ENCODE measurements at regions not wholly inside any gene's neighbourhood (a gene's known extent, or its start where the extent isn't known, plus 50 kb on each side); places are given as distances from the start of the nearest gene placed in this dataset.
A peak's percentile ranks its signal among the peaks of the same experiment; 100 is the strongest.
"Not testable (repeated sequence)": the region's sequence is repeated elsewhere in the genome, so short reads cannot be mapped to it uniquely, and the experiment has no call there.

GRCh38 chr10:127610816-127611215 lies 61.7 kb downstream of the NPS start:
- FAIRE-seq, result no peak
- no peak for DNase-seq (ENCODE audit: insufficient read length, low spot score)

GRCh38 chr10:127614484-127615017 lies 65.4 kb downstream of the NPS start:
- FAIRE-seq (no peak), DNase-seq (ENCODE audit: insufficient read length, low spot score) (no peak)
- TF ChIP-seq POU2F2 (IDR thresholded peaks at IDR 0.05; ENCODE audit: low read depth, low read length), result no peak
- no peak for TF ChIP-seq POLR2A (IDR thresholded peaks at IDR 0.05; ENCODE audit: low read depth, low read length)
- TF ChIP-seq POLR2AphosphoS5 (IDR thresholded peaks at IDR 0.05; ENCODE audit: low read depth, low read length), result no peak

More at GRCh38 chr10:127610816-127611215, 61.7 kb downstream of the NPS start:
- TF ChIP-seq POU2F2 (IDR thresholded peaks at IDR 0.05; ENCODE audit: low read depth, low read length) (no peak), SPI1 (IDR thresholded peaks at IDR 0.05; ENCODE audit: low read depth, low read length) (no peak), PAX5 (IDR thresholded peaks at IDR 0.05; ENCODE audit: insufficient read depth, low read length, severe bottlenecking) (no peak), POLR2A (IDR thresholded peaks at IDR 0.05; ENCODE audit: low read depth, low read length) (no peak), POLR2AphosphoS5 (IDR thresholded peaks at IDR 0.05; ENCODE audit: low read depth, low read length) (no peak), TAF1 (IDR thresholded peaks at IDR 0.05; ENCODE audit: low read depth, low read length) (no peak)

- DNase-seq (ENCODE audit: insufficient read length, low spot score), result no peak
- TF ChIP-seq POU2F2 (IDR thresholded peaks at IDR 0.05; ENCODE audit: low read depth, low read length) (no peak), POLR2AphosphoS5 (IDR thresholded peaks at IDR 0.05; ENCODE audit: low read depth, low read length) (no peak), POLR2A (IDR thresholded peaks at IDR 0.05; ENCODE audit: low read depth, low read length) (no peak), PAX5 (IDR thresholded peaks at IDR 0.05; ENCODE audit: insufficient read depth, low read length, severe bottlenecking) (no peak), TAF1 (IDR thresholded peaks at IDR 0.05; ENCODE audit: low read depth, low read length) (no peak), SPI1 (IDR thresholded peaks at IDR 0.05; ENCODE audit: low read depth, low read length) (no peak)
Measured at GRCh38 chr10:127618797-127619196, 69.7 kb downstream of the NPS start.

GRCh38 chr10:127619546-127620325 lies 70.6 kb downstream of the NPS start:
- DNase-seq (ENCODE audit: insufficient read length, low spot score) (no peak), FAIRE-seq (no peak)
- no peak for TF ChIP-seq SPI1 (IDR thresholded peaks at IDR 0.05; ENCODE audit: low read depth, low read length)
- TF ChIP-seq TAF1 (IDR thresholded peaks at IDR 0.05; ENCODE audit: low read depth, low read length), result no peak
- TF ChIP-seq PAX5 (IDR thresholded peaks at IDR 0.05; ENCODE audit: insufficient read depth, low read length, severe bottlenecking), result no peak
- no peak for TF ChIP-seq POU2F2 (IDR thresholded peaks at IDR 0.05; ENCODE audit: low read depth, low read length)
- TF ChIP-seq POLR2AphosphoS5 (IDR thresholded peaks at IDR 0.05; ENCODE audit: low read depth, low read length), result no peak
- no peak for TF ChIP-seq POLR2A (IDR thresholded peaks at IDR 0.05; ENCODE audit: low read depth, low read length)

More at GRCh38 chr10:127618797-127619196, 69.7 kb downstream of the NPS start:
- FAIRE-seq, result no peak

GRCh38 chr10:127635882-127636281 lies 86.8 kb downstream of the NPS start:
- DNase-seq (ENCODE audit: insufficient read length, low spot score), result no peak
- no peak for FAIRE-seq
- TF ChIP-seq PAX5 (IDR thresholded peaks at IDR 0.05; ENCODE audit: insufficient read depth, low read length, severe bottlenecking), result no peak
- TF ChIP-seq POLR2A (IDR thresholded peaks at IDR 0.05; ENCODE audit: low read depth, low read length), result no peak
- TF ChIP-seq POU2F2 (IDR thresholded peaks at IDR 0.05; ENCODE audit: low read depth, low read length), result no peak
- no peak for TF ChIP-seq SPI1 (IDR thresholded peaks at IDR 0.05; ENCODE audit: low read depth, low read length)
- TF ChIP-seq TAF1 (IDR thresholded peaks at IDR 0.05; ENCODE audit: low read depth, low read length), result no peak
- TF ChIP-seq POLR2AphosphoS5 (IDR thresholded peaks at IDR 0.05; ENCODE audit: low read depth, low read length), result no peak

GRCh38 chr10:127648885-127649284 lies 88.1 kb upstream of the FOXI2 start:
- FAIRE-seq, result no peak
- no peak for DNase-seq (ENCODE audit: insufficient read length, low spot score)
- no peak for TF ChIP-seq POLR2AphosphoS5 (IDR thresholded peaks at IDR 0.05; ENCODE audit: low read depth, low read length)

- no peak for DNase-seq (ENCODE audit: insufficient read length, low spot score)
- no peak for FAIRE-seq
- TF ChIP-seq SPI1 (IDR thresholded peaks at IDR 0.05; ENCODE audit: low read depth, low read length), result peak; percentile 21; the same call in 1 of the 2 replicates
- no peak for TF ChIP-seq PAX5 (IDR thresholded peaks at IDR 0.05; ENCODE audit: insufficient read depth, low read length, severe bottlenecking)
Measured at GRCh38 chr10:127649642-127650041, 87.3 kb upstream of the FOXI2 start.

- TF ChIP-seq PAX5 (IDR thresholded peaks at IDR 0.05; ENCODE audit: insufficient read depth, low read length, severe bottlenecking) (no peak), POU2F2 (IDR thresholded peaks at IDR 0.05; ENCODE audit: low read depth, low read length) (no peak), POLR2A (IDR thresholded peaks at IDR 0.05; ENCODE audit: low read depth, low read length) (no peak), TAF1 (IDR thresholded peaks at IDR 0.05; ENCODE audit: low read depth, low read length) (no peak), POLR2AphosphoS5 (IDR thresholded peaks at IDR 0.05; ENCODE audit: low read depth, low read length) (no peak), SPI1 (IDR thresholded peaks at IDR 0.05; ENCODE audit: low read depth, low read length) (no peak)
- DNase-seq (ENCODE audit: insufficient read length, low spot score), result no peak
- FAIRE-seq, result no peak
Measured at GRCh38 chr10:127657056-127657455, 79.9 kb upstream of the FOXI2 start.

GRCh38 chr10:127676430-127676829 lies 60.6 kb upstream of the FOXI2 start:
- FAIRE-seq; DNase-seq (ENCODE audit: insufficient read length, low spot score): not testable (repeated sequence)

GRCh38 chr10:127678091-127678490 lies 58.9 kb upstream of the FOXI2 start:
- TF ChIP-seq POLR2AphosphoS5 (IDR thresholded peaks at IDR 0.05; ENCODE audit: low read depth, low read length) (no peak), POLR2A (IDR thresholded peaks at IDR 0.05; ENCODE audit: low read depth, low read length) (no peak), SPI1 (IDR thresholded peaks at IDR 0.05; ENCODE audit: low read depth, low read length) (no peak), POU2F2 (IDR thresholded peaks at IDR 0.05; ENCODE audit: low read depth, low read length) (no peak), PAX5 (IDR thresholded peaks at IDR 0.05; ENCODE audit: insufficient read depth, low read length, severe bottlenecking) (no peak), TAF1 (IDR thresholded peaks at IDR 0.05; ENCODE audit: low read depth, low read length) (no peak)
- DNase-seq (ENCODE audit: insufficient read length, low spot score) (no peak), FAIRE-seq (no peak)
